Liver (tissue), 3 donors: ENCODE measurements at regions not wholly inside any gene's neighbourhood (a gene's known extent, or its start where the extent isn't known, plus 50 kb on each side); places are given as distances from the start of the nearest gene placed in this dataset.

Experiments
- JUND ChIP-seq, 2 donors: IDR thresholded peaks; 2 replicates each; pipeline ENCODE4 v1.6.1; 2016; ENCODE audit warnings: antibody characterized with exemption in 2 of 2
- RXRA ChIP-seq, 2 donors: IDR thresholded peaks; 2 replicates each; pipeline ENCODE4 v1.6.1; 2017 to 2018; ENCODE audit warnings: antibody characterized with exemption in 2 of 2, mild to moderate bottlenecking in 1 of 2
- TAF1 ChIP-seq: conservative IDR thresholded peaks from 2 replicates; pipeline ENCODE4 v1.6.1; 2016; ENCODE audit warnings: antibody characterized with exemption, mild to moderate bottlenecking
- TF ChIP-seq, protein P1 (sequence below): fragments of 150-350 bp; IDR thresholded peaks from 2 replicates; pipeline ENCODE4 v1.5.1; 2017; ENCODE audit warnings: improper control_type of control experiment, low read depth, low read length; ENCODE audit not compliant: missing input control
- donor health status: healthy.
- donor health status: healthy.

DNA sequence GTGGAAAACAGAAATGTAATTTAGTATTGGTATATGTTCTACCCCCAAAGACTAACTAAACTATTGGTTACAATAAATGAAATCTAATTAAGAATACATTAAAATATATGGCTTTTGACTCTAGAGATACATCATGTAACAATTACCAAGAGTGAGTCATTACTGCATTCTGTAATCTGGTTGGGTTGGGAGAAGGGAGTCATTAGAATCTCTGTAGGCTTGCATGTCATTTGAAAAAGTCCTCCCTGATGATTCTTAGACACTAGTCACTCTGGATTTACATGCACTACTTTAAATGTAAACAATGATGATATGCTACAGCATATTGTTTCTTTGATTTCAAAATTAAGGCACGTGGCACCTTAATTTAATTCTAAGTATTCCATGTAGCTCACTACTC is 293.4 kb upstream of the CHST9 start:
- TF ChIP-seq RXRA (IDR thresholded peaks at IDR 0.05): no peak
- TF ChIP-seq, protein P1, sequence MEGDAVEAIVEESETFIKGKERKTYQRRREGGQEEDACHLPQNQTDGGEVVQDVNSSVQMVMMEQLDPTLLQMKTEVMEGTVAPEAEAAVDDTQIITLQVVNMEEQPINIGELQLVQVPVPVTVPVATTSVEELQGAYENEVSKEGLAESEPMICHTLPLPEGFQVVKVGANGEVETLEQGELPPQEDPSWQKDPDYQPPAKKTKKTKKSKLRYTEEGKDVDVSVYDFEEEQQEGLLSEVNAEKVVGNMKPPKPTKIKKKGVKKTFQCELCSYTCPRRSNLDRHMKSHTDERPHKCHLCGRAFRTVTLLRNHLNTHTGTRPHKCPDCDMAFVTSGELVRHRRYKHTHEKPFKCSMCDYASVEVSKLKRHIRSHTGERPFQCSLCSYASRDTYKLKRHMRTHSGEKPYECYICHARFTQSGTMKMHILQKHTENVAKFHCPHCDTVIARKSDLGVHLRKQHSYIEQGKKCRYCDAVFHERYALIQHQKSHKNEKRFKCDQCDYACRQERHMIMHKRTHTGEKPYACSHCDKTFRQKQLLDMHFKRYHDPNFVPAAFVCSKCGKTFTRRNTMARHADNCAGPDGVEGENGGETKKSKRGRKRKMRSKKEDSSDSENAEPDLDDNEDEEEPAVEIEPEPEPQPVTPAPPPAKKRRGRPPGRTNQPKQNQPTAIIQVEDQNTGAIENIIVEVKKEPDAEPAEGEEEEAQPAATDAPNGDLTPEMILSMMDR: no peak
- no peak for TF ChIP-seq TAF1
- TF ChIP-seq JUND (IDR thresholded peaks at IDR 0.05): no peak
